ENCODE measurements at regions not wholly inside any gene's neighbourhood (a gene's known extent, or its start where the extent isn't known, plus 50 kb on each side); places are given as distances from the start of the nearest gene placed in this dataset.

GRCh38 chr18:4704781-4705180 lies 249.7 kb upstream of the DLGAP1 start:
- TF ChIP-seq POLR2AphosphoS5 (IDR thresholded peaks at IDR 0.05; ENCODE audit: low read depth, low read length) (no peak), POLR2A (IDR thresholded peaks at IDR 0.05; ENCODE audit: low read depth, low read length) (no peak), TAF1 (IDR thresholded peaks at IDR 0.05; ENCODE audit: low read depth, low read length) (no peak), SPI1 (IDR thresholded peaks at IDR 0.05; ENCODE audit: low read depth, low read length) (no peak)

Data from GM12891 (cell line).